ENCODE measurements at regions not wholly inside any gene's neighbourhood (a gene's known extent, or its start where the extent isn't known, plus 50 kb on each side); places are given as distances from the start of the nearest gene placed in this dataset.

DNA sequence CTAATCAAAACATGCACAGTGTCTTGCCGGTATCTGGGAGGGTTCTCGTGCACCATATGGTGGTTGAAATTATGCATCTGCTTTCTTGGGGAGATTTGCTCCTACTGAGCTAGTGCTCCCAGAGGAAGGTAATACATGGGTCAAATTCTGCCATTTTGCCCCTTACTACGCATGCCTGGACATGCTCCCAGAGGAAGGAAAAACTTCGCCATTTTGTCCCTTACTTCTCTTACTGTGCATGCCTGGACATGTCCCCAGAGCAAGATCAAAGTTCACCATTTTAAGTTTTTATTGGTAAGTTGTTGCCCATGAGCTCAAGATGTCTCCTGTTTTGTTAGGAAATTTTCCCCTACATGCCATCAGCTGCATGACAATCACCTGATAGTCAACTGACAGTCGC lies 252.1 kb upstream of the KLHL4 start:
- TF ChIP-seq, protein P1, sequence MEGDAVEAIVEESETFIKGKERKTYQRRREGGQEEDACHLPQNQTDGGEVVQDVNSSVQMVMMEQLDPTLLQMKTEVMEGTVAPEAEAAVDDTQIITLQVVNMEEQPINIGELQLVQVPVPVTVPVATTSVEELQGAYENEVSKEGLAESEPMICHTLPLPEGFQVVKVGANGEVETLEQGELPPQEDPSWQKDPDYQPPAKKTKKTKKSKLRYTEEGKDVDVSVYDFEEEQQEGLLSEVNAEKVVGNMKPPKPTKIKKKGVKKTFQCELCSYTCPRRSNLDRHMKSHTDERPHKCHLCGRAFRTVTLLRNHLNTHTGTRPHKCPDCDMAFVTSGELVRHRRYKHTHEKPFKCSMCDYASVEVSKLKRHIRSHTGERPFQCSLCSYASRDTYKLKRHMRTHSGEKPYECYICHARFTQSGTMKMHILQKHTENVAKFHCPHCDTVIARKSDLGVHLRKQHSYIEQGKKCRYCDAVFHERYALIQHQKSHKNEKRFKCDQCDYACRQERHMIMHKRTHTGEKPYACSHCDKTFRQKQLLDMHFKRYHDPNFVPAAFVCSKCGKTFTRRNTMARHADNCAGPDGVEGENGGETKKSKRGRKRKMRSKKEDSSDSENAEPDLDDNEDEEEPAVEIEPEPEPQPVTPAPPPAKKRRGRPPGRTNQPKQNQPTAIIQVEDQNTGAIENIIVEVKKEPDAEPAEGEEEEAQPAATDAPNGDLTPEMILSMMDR (conservative IDR thresholded peaks at IDR 0.05; ENCODE audit: low read depth, low read length), result no peak
- TF ChIP-seq EZH2 (IDR thresholded peaks at IDR 0.05; ENCODE audit: low read length, unreplicated experiment) (no peak), EZH2phosphoT487 (IDR thresholded peaks at IDR 0.05; ENCODE audit: borderline replicate concordance, low read length) (no peak)

All from PC-3 (cell line).